ENCODE measurements at regions not wholly inside any gene's neighbourhood (a gene's known extent, or its start where the extent isn't known, plus 50 kb on each side); places are given as distances from the start of the nearest gene placed in this dataset.
"Not testable (repeated sequence)": the region's sequence is repeated elsewhere in the genome, so short reads cannot be mapped to it uniquely, and the experiment has no call there.

DNA sequence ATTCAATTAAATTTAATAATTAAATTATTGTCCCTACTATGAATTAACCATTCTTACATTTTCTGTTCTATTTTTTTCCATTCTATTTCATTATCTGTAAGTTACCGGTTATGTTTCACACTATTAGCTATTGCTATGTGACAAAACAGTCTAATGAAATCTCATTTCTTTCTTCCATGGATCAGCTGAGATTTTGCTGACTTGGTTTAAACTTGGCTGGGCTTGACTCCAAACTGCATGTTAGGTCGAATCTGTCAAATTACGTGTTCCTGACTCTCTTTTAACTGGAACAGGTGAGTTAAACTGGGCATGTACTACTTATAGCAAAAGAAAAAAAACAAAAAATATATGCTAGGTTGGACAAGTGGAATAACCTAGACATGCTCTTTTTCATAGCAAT is 1464.4 kb downstream of the OLFM4 start:
- H3K4me3 Mint-ChIP-seq (ENCODE audit: low read depth): no peak overlapping the region

DNA sequence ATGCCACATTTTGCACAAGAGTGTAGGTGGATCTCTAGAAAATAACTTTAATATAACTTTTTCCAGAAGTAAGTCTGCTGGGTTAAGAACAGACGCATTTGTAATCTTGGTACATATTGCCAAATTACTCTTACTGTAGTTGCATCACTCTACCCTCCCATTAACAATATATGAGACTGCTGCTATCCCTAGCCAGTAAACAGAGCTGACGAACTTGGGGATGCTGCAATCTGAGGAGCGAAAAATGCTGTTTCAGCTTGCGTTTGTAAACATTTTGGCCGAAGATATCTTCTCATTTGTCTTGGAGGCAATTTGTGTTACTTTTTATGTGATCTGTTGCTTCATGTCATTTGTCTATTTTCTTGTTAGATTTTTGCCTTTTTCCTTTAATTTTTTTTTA is 1482.8 kb downstream of the OLFM4 start:
- Mint-ChIP-seq H3K4me1 (ENCODE audit: low read depth) (no peaks in the 10 kb centered on the region), H3K9me3 (ENCODE audit: low read depth) (no peaks in the 10 kb centered on the region), H3K27me3 (no peaks in the 10 kb centered on the region), H3K4me3 (ENCODE audit: low read depth) (no peak overlapping the region), H3K36me3 (ENCODE audit: insufficient read depth) (no peaks in the 10 kb centered on the region), H3K27ac (no peak overlapping the region)
- no peak for DNase-seq (ENCODE audit: low spot score, unreplicated experiment)
- TF ChIP-seq, protein P1, sequence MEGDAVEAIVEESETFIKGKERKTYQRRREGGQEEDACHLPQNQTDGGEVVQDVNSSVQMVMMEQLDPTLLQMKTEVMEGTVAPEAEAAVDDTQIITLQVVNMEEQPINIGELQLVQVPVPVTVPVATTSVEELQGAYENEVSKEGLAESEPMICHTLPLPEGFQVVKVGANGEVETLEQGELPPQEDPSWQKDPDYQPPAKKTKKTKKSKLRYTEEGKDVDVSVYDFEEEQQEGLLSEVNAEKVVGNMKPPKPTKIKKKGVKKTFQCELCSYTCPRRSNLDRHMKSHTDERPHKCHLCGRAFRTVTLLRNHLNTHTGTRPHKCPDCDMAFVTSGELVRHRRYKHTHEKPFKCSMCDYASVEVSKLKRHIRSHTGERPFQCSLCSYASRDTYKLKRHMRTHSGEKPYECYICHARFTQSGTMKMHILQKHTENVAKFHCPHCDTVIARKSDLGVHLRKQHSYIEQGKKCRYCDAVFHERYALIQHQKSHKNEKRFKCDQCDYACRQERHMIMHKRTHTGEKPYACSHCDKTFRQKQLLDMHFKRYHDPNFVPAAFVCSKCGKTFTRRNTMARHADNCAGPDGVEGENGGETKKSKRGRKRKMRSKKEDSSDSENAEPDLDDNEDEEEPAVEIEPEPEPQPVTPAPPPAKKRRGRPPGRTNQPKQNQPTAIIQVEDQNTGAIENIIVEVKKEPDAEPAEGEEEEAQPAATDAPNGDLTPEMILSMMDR (IDR thresholded peaks at IDR 0.05; ENCODE audit: unreplicated experiment): no peak

More for the DNA sequence above, 1464.4 kb downstream of the OLFM4 start:
- H3K36me3 Mint-ChIP-seq (ENCODE audit: insufficient read depth): no peaks in the 10 kb centered on the region
- TF ChIP-seq, protein P1 (IDR thresholded peaks at IDR 0.05; ENCODE audit: unreplicated experiment): no peak
- H3K4me1 Mint-ChIP-seq (ENCODE audit: low read depth): no peaks in the 10 kb centered on the region
- no peaks in the 10 kb centered on the region for H3K27me3 Mint-ChIP-seq
- no peak for DNase-seq (ENCODE audit: low spot score, unreplicated experiment)
- peaks cover 20% of the 10 kb centered on the region for H3K9me3 Mint-ChIP-seq (ENCODE audit: low read depth)
- no peak overlapping the region for H3K27ac Mint-ChIP-seq

DNA sequence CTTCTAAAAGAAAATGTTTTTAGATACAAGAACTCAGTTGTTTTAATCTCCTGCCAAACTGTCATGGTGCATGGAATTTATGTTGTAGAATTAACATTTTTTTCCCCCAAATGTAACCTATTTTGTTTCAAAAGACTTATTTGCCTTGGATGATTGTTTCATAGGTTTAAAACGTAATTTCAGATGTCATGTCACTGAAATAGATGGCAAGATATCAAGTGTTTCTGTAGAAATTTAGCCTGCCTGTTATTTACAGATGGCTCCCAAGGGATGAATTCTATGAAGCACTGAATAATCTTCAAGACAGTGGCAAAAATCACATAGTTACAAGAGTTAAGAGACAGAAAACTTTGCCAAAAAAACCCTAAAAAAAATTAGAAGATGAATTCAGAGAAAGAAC is 1484.6 kb downstream of the OLFM4 start:
- Mint-ChIP-seq H3K4me3 (ENCODE audit: low read depth) (no peak overlapping the region), H3K27me3 (no peaks in the 10 kb centered on the region), H3K36me3 (ENCODE audit: insufficient read depth) (no peaks in the 10 kb centered on the region), H3K4me1 (ENCODE audit: low read depth) (no peaks in the 10 kb centered on the region), H3K27ac (no peak overlapping the region), H3K9me3 (ENCODE audit: low read depth) (no peaks in the 10 kb centered on the region)
- no peak for DNase-seq (ENCODE audit: low spot score, unreplicated experiment)
- TF ChIP-seq, protein P1 (IDR thresholded peaks at IDR 0.05; ENCODE audit: unreplicated experiment): no peak

DNA sequence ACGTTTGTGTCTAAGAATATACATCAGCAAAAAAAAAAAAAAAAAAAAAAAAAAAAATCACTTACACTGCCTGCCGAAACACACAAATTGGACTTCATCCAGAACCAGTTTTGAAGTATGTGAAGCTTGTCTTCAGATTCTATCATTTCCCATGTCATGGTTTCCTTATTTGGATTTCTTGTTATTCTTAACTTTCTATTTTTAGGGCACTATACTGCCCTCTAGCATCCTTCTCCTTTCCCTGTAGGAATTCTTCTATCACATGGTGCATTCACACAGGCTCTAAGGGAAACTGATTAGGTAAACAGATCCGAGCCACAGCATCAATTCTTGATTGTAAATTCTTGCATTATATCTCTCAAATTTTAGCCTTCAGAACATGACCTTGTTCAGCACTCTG is 1507.5 kb downstream of the OLFM4 start:
- peaks cover 2% of the 10 kb centered on the region for H3K27me3 Mint-ChIP-seq
- H3K36me3 Mint-ChIP-seq (ENCODE audit: insufficient read depth): no peaks in the 10 kb centered on the region
- no peak overlapping the region for H3K27ac Mint-ChIP-seq
- no peaks in the 10 kb centered on the region for H3K9me3 Mint-ChIP-seq (ENCODE audit: low read depth)
- TF ChIP-seq, protein P1 (IDR thresholded peaks at IDR 0.05; ENCODE audit: unreplicated experiment): peak; percentile 45
- no peak overlapping the region for H3K4me3 Mint-ChIP-seq (ENCODE audit: low read depth)
- no peak for DNase-seq (ENCODE audit: low spot score, unreplicated experiment)
- H3K4me1 Mint-ChIP-seq (ENCODE audit: low read depth): peaks cover 3% of the 10 kb centered on the region

DNA sequence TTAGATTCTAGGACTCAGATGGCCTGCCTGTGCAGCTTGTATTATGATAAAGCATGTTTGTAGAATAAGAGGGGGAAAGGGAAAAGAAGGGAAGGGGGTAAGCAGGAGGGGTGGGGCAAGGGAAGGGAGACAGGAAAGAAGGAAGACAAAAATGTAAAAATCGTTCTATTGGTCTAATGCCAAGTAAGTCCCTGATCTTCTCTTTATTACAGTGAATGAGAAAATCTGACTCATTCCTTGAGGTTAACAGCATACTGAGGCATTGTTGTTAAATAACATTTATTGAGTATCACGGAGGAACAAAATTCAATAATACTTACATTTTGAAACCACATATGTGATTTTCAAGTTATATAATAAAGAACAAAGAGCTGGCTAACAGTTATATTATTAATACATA is 1534.7 kb downstream of the OLFM4 start:
- H3K36me3 Mint-ChIP-seq (ENCODE audit: insufficient read depth): no peaks in the 10 kb centered on the region
- no peak for DNase-seq (ENCODE audit: low spot score, unreplicated experiment)
- no peaks in the 10 kb centered on the region for H3K27me3 Mint-ChIP-seq
- H3K27ac Mint-ChIP-seq: no peak overlapping the region
- H3K4me3 Mint-ChIP-seq (ENCODE audit: low read depth): no peak overlapping the region
- TF ChIP-seq, protein P1 (IDR thresholded peaks at IDR 0.05; ENCODE audit: unreplicated experiment): no peak
- no peaks in the 10 kb centered on the region for H3K9me3 Mint-ChIP-seq (ENCODE audit: low read depth)
- H3K4me1 Mint-ChIP-seq (ENCODE audit: low read depth): peaks cover 6% of the 10 kb centered on the region

DNA sequence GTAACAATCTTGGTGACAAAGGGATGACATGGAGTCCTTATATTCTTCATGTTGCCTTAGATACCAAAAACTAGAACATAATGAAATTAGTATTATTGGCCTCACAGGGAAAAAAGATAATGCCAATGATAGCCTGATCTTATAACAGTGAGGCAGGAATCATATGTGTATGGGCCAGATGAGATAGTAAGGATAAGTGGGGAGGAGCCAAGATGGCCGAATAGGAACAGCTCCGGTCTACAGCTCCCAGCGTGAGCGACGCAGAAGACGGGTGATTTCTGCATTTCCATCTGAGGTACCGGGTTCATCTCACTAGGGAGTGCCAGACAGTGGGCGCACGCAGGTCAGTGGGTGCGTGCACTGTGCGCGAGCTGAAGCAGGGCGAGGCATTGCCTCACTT is 1543.4 kb downstream of the OLFM4 start:
- Mint-ChIP-seq H3K27ac (peak overlapping the region; percentile 100), H3K4me3 (ENCODE audit: low read depth) (peak overlapping the region; percentile 94)

More for the DNA sequence above, 1543.4 kb downstream of the OLFM4 start:
- not testable (repeated sequence) for H3K27me3 Mint-ChIP-seq; H3K9me3 Mint-ChIP-seq (ENCODE audit: low read depth); H3K36me3 Mint-ChIP-seq (ENCODE audit: insufficient read depth); H3K4me1 Mint-ChIP-seq (ENCODE audit: low read depth); DNase-seq (ENCODE audit: low spot score, unreplicated experiment)
